ENCODE measurements at regions not wholly inside any gene's neighbourhood (a gene's known extent, or its start where the extent isn't known, plus 50 kb on each side); places are given as distances from the start of the nearest gene placed in this dataset.

DNA sequence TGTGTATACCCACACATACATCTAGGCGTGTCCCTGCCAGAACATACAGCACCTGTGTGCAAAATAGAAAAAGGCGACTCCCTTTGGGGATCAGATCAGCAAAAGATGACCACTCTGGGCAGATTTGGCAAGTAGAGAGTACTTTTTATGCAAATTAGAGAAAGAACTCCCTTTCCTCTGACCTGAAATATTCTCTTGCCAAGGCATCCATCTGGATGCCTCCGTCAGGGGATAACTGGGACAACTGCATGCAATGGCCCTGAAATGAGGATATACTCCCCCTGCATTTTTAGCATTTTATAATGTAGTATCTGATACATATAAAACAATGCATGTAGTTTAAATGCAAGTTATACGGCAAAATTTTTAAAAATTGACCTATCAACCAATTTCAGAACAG is 247.7 kb downstream of the ICOS start:
- TF ChIP-seq, protein P1, sequence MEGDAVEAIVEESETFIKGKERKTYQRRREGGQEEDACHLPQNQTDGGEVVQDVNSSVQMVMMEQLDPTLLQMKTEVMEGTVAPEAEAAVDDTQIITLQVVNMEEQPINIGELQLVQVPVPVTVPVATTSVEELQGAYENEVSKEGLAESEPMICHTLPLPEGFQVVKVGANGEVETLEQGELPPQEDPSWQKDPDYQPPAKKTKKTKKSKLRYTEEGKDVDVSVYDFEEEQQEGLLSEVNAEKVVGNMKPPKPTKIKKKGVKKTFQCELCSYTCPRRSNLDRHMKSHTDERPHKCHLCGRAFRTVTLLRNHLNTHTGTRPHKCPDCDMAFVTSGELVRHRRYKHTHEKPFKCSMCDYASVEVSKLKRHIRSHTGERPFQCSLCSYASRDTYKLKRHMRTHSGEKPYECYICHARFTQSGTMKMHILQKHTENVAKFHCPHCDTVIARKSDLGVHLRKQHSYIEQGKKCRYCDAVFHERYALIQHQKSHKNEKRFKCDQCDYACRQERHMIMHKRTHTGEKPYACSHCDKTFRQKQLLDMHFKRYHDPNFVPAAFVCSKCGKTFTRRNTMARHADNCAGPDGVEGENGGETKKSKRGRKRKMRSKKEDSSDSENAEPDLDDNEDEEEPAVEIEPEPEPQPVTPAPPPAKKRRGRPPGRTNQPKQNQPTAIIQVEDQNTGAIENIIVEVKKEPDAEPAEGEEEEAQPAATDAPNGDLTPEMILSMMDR (optimal IDR thresholded peaks at IDR 0.05 in 1 of 3, IDR thresholded peaks at IDR 0.05 in 1 of 3, conservative IDR thresholded peaks at IDR 0.05 in 1 of 3; ENCODE audit: extremely low read depth in 1 of 3, insufficient read depth in 2 of 3, low read length in 3 of 3), result no peak
- TF ChIP-seq EZH2 (IDR thresholded peaks at IDR 0.05; ENCODE audit: low read length), result no peak

Data from keratinocyte (primary cell).